K562 (cell line): ENCODE measurements at regions not wholly inside any gene's neighbourhood (a gene's known extent, or its start where the extent isn't known, plus 50 kb on each side); places are given as distances from the start of the nearest gene placed in this dataset.

Source experiments
- ATAC-seq: fragments of 200-7000 bp; cut with Tn5 transposase; 3 replicates; pipeline ENCODE4 v1.9.1; 2020; ENCODE audit warnings: moderate library complexity
- BruUV-seq: library from RNA; stranded (reverse); fragments of 400-500 nt; replicated peaks from 2 replicates; lab custom pipeline; 2021; lab: Mats Ljungman, UMichigan
- CTCF ChIA-PET: fragments of 300-600 bp; formaldehyde crosslinking; extraction: SDS; loops from one replicate; lab custom pipeline; 2021; ENCODE audit warnings: low intra/inter-chr PET ratio; lab: Yijun Ruan, JAX
- POLR2A ChIA-PET: fragments of 300-600, 350-650 bp; sonication (Branson Sonifier 250); formaldehyde crosslinking; extraction: SDS; loops from one replicate; lab custom pipeline; 2021; ENCODE audit warnings: antibody characterized with exemption, inconsistent platforms; lab: Yijun Ruan, JAX
- DNase-seq, 4 experiments: peaks; one replicate each; pipeline versions ENCODE4 v3.0.0 to v3.0.0-alpha.2; 2011 to 2018; ENCODE audit warnings: low spot score in 3 of 4, mixed read lengths in 3 of 4; ENCODE audit errors: extremely low read depth in 1 of 4
- FAIRE-seq: peaks from 2 replicates; lab custom pipeline; 2011; peaks lifted over from hg19 to GRCh38; lab: Jason Lieb, UNC
- H2AFZ ChIP-seq: 2 replicates; pipeline ENCODE4 v1.6.0; 2011; ENCODE audit warnings: low read depth, low read length, control low read depth, inconsistent platforms
- H3K27ac ChIP-seq: fragments of 200-600 bp; 3 replicates; pipeline ENCODE4 v1.8.0; 2011; ENCODE audit warnings: low read depth, mild to moderate bottlenecking, control low read depth, inconsistent platforms, low read length, moderate library complexity, mixed read lengths; ENCODE audit errors: extremely low read depth
- H3K27me3 ChIP-seq, 2 experiments: fragments of 300-600 bp in 1 of 2; 2 replicates in 1 of 2; 3 replicates in 1 of 2; pipeline versions ENCODE4 v1.6.0 to v1.8.0; 2011; ENCODE audit warnings: inconsistent platforms in 2 of 2, low read length in 2 of 2, mild to moderate bottlenecking in 1 of 2, mixed read lengths in 1 of 2, moderate library complexity in 1 of 2; ENCODE audit not compliant: control insufficient read depth in 2 of 2, insufficient read depth in 2 of 2
- H3K36me3 ChIP-seq: fragments of 300-600 bp; 3 replicates; pipeline ENCODE4 v1.8.0; 2011; ENCODE audit warnings: mild to moderate bottlenecking, low read length, inconsistent platforms; ENCODE audit not compliant: control insufficient read depth, insufficient read depth
- H3K4me1 ChIP-seq, 2 experiments: fragments of 200-600 bp in 1 of 2; replicated peaks in 1 of 2; 2 replicates in 1 of 2; 3 replicates in 1 of 2; pipeline versions ENCODE4 v1.5.1 to v1.8.0; 2011; ENCODE audit warnings: inconsistent platforms in 2 of 2, low read length in 2 of 2, mild to moderate bottlenecking in 1 of 2, mixed read lengths in 1 of 2, moderate library complexity in 1 of 2; ENCODE audit not compliant: control insufficient read depth in 2 of 2, insufficient read depth in 2 of 2
- H3K4me2 ChIP-seq: 2 replicates; pipeline ENCODE4 v1.6.1; 2011; ENCODE audit warnings: low read length, control low read depth, inconsistent platforms, mixed read lengths; ENCODE audit not compliant: insufficient read depth
- H3K4me3 ChIP-seq: fragments of 200-600 bp; sonication (generic), shearing (Covaris generic); 2 replicates; pipeline ENCODE4 v1.5.1; 2016; ENCODE audit warnings: control low read depth, inconsistent platforms
- H3K79me2 ChIP-seq: fragments of 200-600 bp; 3 replicates; pipeline ENCODE4 v1.8.0; 2011; ENCODE audit warnings: low read length, inconsistent platforms; ENCODE audit not compliant: control insufficient read depth, insufficient read depth
- H3K9ac ChIP-seq, 2 experiments: 2 replicates each; pipeline versions ENCODE4 v1.6.0 to v1.6.1; 2011; ENCODE audit warnings: low read depth in 2 of 2, low read length in 2 of 2, control low read depth in 1 of 2, inconsistent platforms in 1 of 2, mild to moderate bottlenecking in 1 of 2, mixed read lengths in 1 of 2; ENCODE audit not compliant: insufficient read depth in 1 of 2
- H3K9me1 ChIP-seq: one replicate; pipeline ENCODE4 v1.6.0; 2011; ENCODE audit warnings: inconsistent platforms, mild to moderate bottlenecking, low read length, moderate library complexity; ENCODE audit not compliant: control insufficient read depth, insufficient read depth
- H3K9me3 ChIP-seq: replicated peaks from 2 replicates; pipeline ENCODE4 v1.5.1; 2011; ENCODE audit warnings: low read depth, low read length, inconsistent platforms; ENCODE audit not compliant: control insufficient read depth, insufficient read depth
- H4K20me1 ChIP-seq: replicated peaks from 2 replicates; pipeline ENCODE4 v1.6.1; 2011; ENCODE audit warnings: low read length, inconsistent platforms, mixed read lengths; ENCODE audit not compliant: control insufficient read depth, insufficient read depth
- CBX1 ChIP-seq: sonication (generic); IDR thresholded peaks from 2 replicates; pipeline ENCODE4 v1.6.1; 2016; ENCODE audit warnings: antibody characterized with exemption, low read depth, mild to moderate bottlenecking
- CBX5 ChIP-seq: IDR thresholded peaks from 2 replicates; pipeline ENCODE4 v1.6.1; 2014; ENCODE audit warnings: low read depth, borderline replicate concordance
- CHD4 ChIP-seq: fragments of 200-600 bp; sonication (generic); IDR thresholded peaks from 3 replicates; pipeline ENCODE4 v1.6.1; 2012; ENCODE audit warnings: low read depth, mild to moderate bottlenecking, mixed read lengths, low read length, inconsistent platforms; ENCODE audit not compliant: insufficient read depth, insufficient replicate concordance, poor library complexity, severe bottlenecking
- FOXJ2 ChIP-seq: fragments of 200-800 bp; sonication (Bioruptor generic); IDR thresholded peaks from 2 replicates; pipeline ENCODE4 v1.6.1; 2016; ENCODE audit warnings: missing genetic modification characterization, missing compliant biosample characterization
- GABPA ChIP-seq: fragments of 200-800 bp; sonication (Bioruptor generic); conservative IDR thresholded peaks from 2 replicates; pipeline ENCODE4 v1.6.1; 2016; ENCODE audit warnings: low read depth, missing genetic modification characterization, missing compliant biosample characterization
- LCOR ChIP-seq: sonication (generic); formaldehyde crosslinking; IDR thresholded peaks from 2 replicates; pipeline ENCODE4 v1.8.0; 2022; ENCODE audit warnings: mild to moderate bottlenecking, missing genetic modification reagents
- MIER1 ChIP-seq: fragments of 450-650 bp; IDR thresholded peaks from 2 replicates; pipeline ENCODE4 v1.6.1; 2016; ENCODE audit warnings: antibody characterized with exemption, mild to moderate bottlenecking, low read depth
- PML ChIP-seq: IDR thresholded peaks from 2 replicates; pipeline ENCODE4 v1.6.1; 2012; ENCODE audit warnings: low read length, inconsistent platforms
- POLR2AphosphoS5 ChIP-seq: IDR thresholded peaks from 2 replicates; pipeline ENCODE4 v1.6.1; 2011; ENCODE audit warnings: mild to moderate bottlenecking, low read depth, low read length, moderate library complexity; ENCODE audit not compliant: control insufficient read depth, insufficient read depth
- RAD21 ChIP-seq, 2 experiments: fragments of 250-450 bp in 1 of 2; fragments of 450-650 bp in 1 of 2; sonication (Bioruptor Pico) in 1 of 2; formaldehyde crosslinking in 1 of 2; IDR thresholded peaks in 1 of 2; conservative IDR thresholded peaks in 1 of 2; 2 replicates each; pipeline versions ENCODE4 v1.4.0 to v1.8.0; 2020 to 2022; ENCODE audit warnings: mild to moderate bottlenecking in 2 of 2, moderate library complexity in 1 of 2
- SAP30 ChIP-seq: fragments of 200-600 bp; sonication (generic); IDR thresholded peaks from 2 replicates; pipeline ENCODE4 v1.6.1; 2012; ENCODE audit warnings: borderline replicate concordance, low read depth, mild to moderate bottlenecking, moderate library complexity, low read length, control low read depth, inconsistent platforms; ENCODE audit not compliant: insufficient read depth, poor library complexity, severe bottlenecking
- TCF3 ChIP-seq: sonication (generic); formaldehyde crosslinking; IDR thresholded peaks from 2 replicates; pipeline ENCODE4 v1.4.0; 2020; ENCODE audit warnings: mild to moderate bottlenecking, missing genetic modification reagents
- ZNF431 ChIP-seq: sonication (generic); formaldehyde crosslinking; IDR thresholded peaks from 2 replicates; pipeline ENCODE4 v1.8.0; 2022; ENCODE audit warnings: mild to moderate bottlenecking, missing genetic modification reagents
- ZNF584 ChIP-seq: fragments of 200-800 bp; sonication (Bioruptor generic); IDR thresholded peaks from 2 replicates; pipeline ENCODE4 v1.6.1; 2016; ENCODE audit warnings: low read depth, mild to moderate bottlenecking, missing genetic modification characterization, missing compliant biosample characterization
- ZNF644 ChIP-seq: fragments of 200-800 bp; sonication (Bioruptor generic); IDR thresholded peaks from 2 replicates; pipeline ENCODE4 v1.6.1; 2016; ENCODE audit warnings: low read depth, missing genetic modification characterization, missing compliant biosample characterization
- ZNF830 ChIP-seq: fragments of 250-450 bp; sonication (Bioruptor Pico); IDR thresholded peaks from 2 replicates; pipeline ENCODE4 v1.5.0; 2021; ENCODE audit warnings: mild to moderate bottlenecking
- WGBS: fragments of 100-300 bp; shearing (Covaris generic); methylation state at CpG from one replicate; pipeline ENCODE4 v1.1.6; 2016; ENCODE audit warnings: low coverage, mixed read lengths; ENCODE audit not compliant: insufficient coverage; ENCODE audit errors: missing lambda C conversion rate; 5-methylcytosine and 5-hydroxymethylcytosine counted together
- in situ Hi-C: fragments of 300-500 bp; cut with MboI; formaldehyde crosslinking; loops from 4 replicates; pipeline ENCODE4 v1.15.0; 2018; ENCODE audit warnings: inconsistent platforms, mixed read lengths
- intact Hi-C: fragments of 100-400 bp; cut with micrococcal nuclease; formaldehyde crosslinking; loops from 2 replicates; pipeline ENCODE4 v1.14.2; 2022
- TF ChIP-seq, protein P1 (sequence below): fragments of 250-450 bp; sonication (Bioruptor Pico); IDR thresholded peaks from 2 replicates; pipeline ENCODE4 v1.9.0; 2021; ENCODE audit warnings: mild to moderate bottlenecking
- TF ChIP-seq, protein P2 (sequence below): sonication (generic); formaldehyde crosslinking; IDR thresholded peaks from 2 replicates; pipeline ENCODE4 v1.8.1; 2023; ENCODE audit warnings: mild to moderate bottlenecking, missing genetic modification reagents
- TF ChIP-seq, protein P3 (sequence below): sonication (generic); formaldehyde crosslinking; IDR thresholded peaks from 2 replicates; pipeline ENCODE4 v1.8.0; 2022; ENCODE audit warnings: missing genetic modification reagents, mild to moderate bottlenecking, moderate library complexity, borderline replicate concordance

DNA sequence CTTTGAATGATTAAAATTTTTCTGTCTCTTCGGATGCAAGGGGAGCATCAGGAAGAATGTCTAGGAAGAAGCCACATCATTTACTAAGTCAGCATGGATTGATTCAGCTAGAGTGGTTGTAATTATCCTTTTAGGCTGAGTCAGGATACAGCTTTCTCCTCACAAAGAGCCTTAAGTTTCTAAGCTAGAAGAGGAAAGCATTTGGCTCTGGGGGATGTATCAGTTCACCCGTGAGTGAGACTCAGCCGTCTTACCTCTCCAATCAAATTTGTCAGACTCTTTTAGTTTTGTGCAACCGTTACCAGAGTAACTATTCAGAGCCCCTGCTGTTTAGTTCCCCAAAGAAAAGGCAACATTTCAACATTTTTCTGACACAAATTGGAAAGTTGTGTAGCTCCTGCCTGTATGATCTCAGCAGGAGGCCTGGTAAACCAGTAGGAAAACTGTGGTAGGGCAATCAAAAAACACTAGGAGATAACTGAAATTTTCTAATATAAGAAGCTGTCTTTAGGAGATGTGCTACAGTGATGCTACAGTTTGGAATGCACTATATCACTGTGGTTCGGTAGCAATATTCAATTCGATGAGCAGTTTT lies 432.4 kb upstream of the LUZP2 start:
- no TSS peak for BruUV-seq
- 0% methylated on average over 6 of the region's 6 CpGs for WGBS
- Histone ChIP-seq H2AFZ (no peak overlapping the region), H3K4me1 (no peaks in the 10 kb centered on the region), H3K9ac (no peak overlapping the region), H3K27ac (no peak overlapping the region), H3K79me2 (no peaks in the 10 kb centered on the region), H3K9me3 (no peaks in the 10 kb centered on the region), H3K4me3 (no peak overlapping the region), H3K36me3 (no peaks in the 10 kb centered on the region), H3K9me1 (no peaks in the 10 kb centered on the region), H3K27me3 (no peaks in the 10 kb centered on the region), H4K20me1 (no peaks in the 10 kb centered on the region), H3K4me2 (no peak overlapping the region)
- intact Hi-C loops (no loop called here), in situ Hi-C loops (loop anchor here (10.0 kb wide), 1 partner anchor 1920 kb away; no protein-coding TSS in a partner anchor)
- no peak for TF ChIP-seq CHD4
- TF ChIP-seq, protein P1, sequence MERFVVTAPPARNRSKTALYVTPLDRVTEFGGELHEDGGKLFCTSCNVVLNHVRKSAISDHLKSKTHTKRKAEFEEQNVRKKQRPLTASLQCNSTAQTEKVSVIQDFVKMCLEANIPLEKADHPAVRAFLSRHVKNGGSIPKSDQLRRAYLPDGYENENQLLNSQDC = no peak
- no peak for TF ChIP-seq ZNF584
- no peak for TF ChIP-seq PML
- TF ChIP-seq ZNF830 = no peak
- TF ChIP-seq, protein P2, sequence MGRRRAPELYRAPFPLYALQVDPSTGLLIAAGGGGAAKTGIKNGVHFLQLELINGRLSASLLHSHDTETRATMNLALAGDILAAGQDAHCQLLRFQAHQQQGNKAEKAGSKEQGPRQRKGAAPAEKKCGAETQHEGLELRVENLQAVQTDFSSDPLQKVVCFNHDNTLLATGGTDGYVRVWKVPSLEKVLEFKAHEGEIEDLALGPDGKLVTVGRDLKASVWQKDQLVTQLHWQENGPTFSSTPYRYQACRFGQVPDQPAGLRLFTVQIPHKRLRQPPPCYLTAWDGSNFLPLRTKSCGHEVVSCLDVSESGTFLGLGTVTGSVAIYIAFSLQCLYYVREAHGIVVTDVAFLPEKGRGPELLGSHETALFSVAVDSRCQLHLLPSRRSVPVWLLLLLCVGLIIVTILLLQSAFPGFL (CRISPR knock-in tag) = no peak
- TF ChIP-seq CBX1 = no peak
- no peak for TF ChIP-seq MIER1
- no peak for TF ChIP-seq ZNF431
- TF ChIP-seq CBX5 = no peak
- TF ChIP-seq ZNF644 (tag) = no peak
- TF ChIP-seq FOXJ2 (tag) = no peak
- TF ChIP-seq GABPA = no peak
- no peak for TF ChIP-seq TCF3 (CRISPR knock-in tag)
- no peak for TF ChIP-seq LCOR (CRISPR knock-in tag)
- no peak for TF ChIP-seq RAD21 (CRISPR knock-in tag; conservative IDR thresholded peaks at IDR 0.05 in 1 of 2, IDR thresholded peaks at IDR 0.05 in 1 of 2)
- TF ChIP-seq POLR2AphosphoS5 = no peak
- TF ChIP-seq, protein P3, sequence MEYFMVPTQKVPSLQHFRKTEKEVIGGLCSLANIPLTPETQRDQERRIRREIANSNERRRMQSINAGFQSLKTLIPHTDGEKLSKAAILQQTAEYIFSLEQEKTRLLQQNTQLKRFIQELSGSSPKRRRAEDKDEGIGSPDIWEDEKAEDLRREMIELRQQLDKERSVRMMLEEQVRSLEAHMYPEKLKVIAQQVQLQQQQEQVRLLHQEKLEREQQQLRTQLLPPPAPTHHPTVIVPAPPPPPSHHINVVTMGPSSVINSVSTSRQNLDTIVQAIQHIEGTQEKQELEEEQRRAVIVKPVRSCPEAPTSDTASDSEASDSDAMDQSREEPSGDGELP (CRISPR knock-in tag) = no peak
- TF ChIP-seq SAP30 = no peak
- ChIA-PET POLR2A (no interaction called here), CTCF (no interaction called here)
- DNase-seq (no peak), ATAC-seq (no peak), FAIRE-seq (no peak)
